Stomach smooth muscle (tissue), 2 donors: ENCODE measurements at regions not wholly inside any gene's neighbourhood (a gene's known extent, or its start where the extent isn't known, plus 50 kb on each side); places are given as distances from the start of the nearest gene placed in this dataset.
"Not testable (repeated sequence)": the region's sequence is repeated elsewhere in the genome, so short reads cannot be mapped to it uniquely, and the experiment has no call there.

ENCODE experiments used
- H3K27ac ChIP-seq: one replicate; pipeline ENCODE4 v1.7.0; 2013; ENCODE audit warnings: mild to moderate bottlenecking, low read length, inconsistent platforms
- H3K27me3 ChIP-seq, 2 donors: one replicate each; pipeline ENCODE4 v1.7.0; 2013; ENCODE audit warnings: low read length in 2 of 2; ENCODE audit not compliant: insufficient read depth in 2 of 2, control insufficient read depth in 1 of 2
- H3K36me3 ChIP-seq, 2 donors: one replicate each; pipeline ENCODE4 v1.7.0; 2013; ENCODE audit warnings: low read length in 2 of 2; ENCODE audit not compliant: control insufficient read depth in 2 of 2, insufficient read depth in 2 of 2
- H3K4me1 ChIP-seq: one replicate; pipeline ENCODE4 v1.7.0; 2013; ENCODE audit warnings: low read length; ENCODE audit not compliant: control insufficient read depth, insufficient read depth
- H3K4me3 ChIP-seq, 2 donors: one replicate each; pipeline ENCODE4 v1.7.0; 2013; ENCODE audit warnings: low read length in 2 of 2
- H3K9ac ChIP-seq, 2 donors: one replicate each; pipeline ENCODE4 v1.7.0; 2013; ENCODE audit warnings: low read length in 2 of 2, mild to moderate bottlenecking in 1 of 2
- H3K9me3 ChIP-seq, 2 donors: one replicate each; pipeline ENCODE4 v1.7.0; 2013; ENCODE audit warnings: low read length in 2 of 2; ENCODE audit not compliant: control insufficient read depth in 2 of 2
- donor health status: healthy.
- donor health status: Pancreatic carcinoma.

- Histone ChIP-seq H3K27ac (no peak overlapping the region), H3K9me3 (no peaks in the 10 kb centered on the region), H3K36me3 (no peaks in the 10 kb centered on the region)
These were observed 52.5 kb downstream of the RHOB start for GRCh38 chr2:20499387-20499786.

GRCh38 chr2:20501974-20502373 lies 55.1 kb downstream of the RHOB start:
- Histone ChIP-seq H3K4me1 (no peaks in the 10 kb centered on the region), H3K9ac (no peak overlapping the region), H3K36me3 (no peaks in the 10 kb centered on the region), H3K9me3 (no peaks in the 10 kb centered on the region), H3K4me3 (no peak overlapping the region), H3K27me3 (no peaks in the 10 kb centered on the region), H3K27ac (no peak overlapping the region)

More at GRCh38 chr2:20499387-20499786, 52.5 kb downstream of the RHOB start:
- Histone ChIP-seq H3K4me1 (peaks cover 2% of the 10 kb centered on the region), H3K9ac (no peak overlapping the region), H3K4me3 (no peak overlapping the region), H3K27me3 (no peaks in the 10 kb centered on the region)

GRCh38 chr2:20502496-20502895 lies 55.6 kb downstream of the RHOB start:
- not testable (repeated sequence) for H3K9me3 ChIP-seq, H3K4me3 ChIP-seq, H3K36me3 ChIP-seq, H3K9ac ChIP-seq, H3K27ac ChIP-seq, H3K27me3 ChIP-seq, H3K4me1 ChIP-seq

- no peak overlapping the region for H3K27ac ChIP-seq
- H3K4me3 ChIP-seq: no peak overlapping the region
- no peaks in the 10 kb centered on the region for H3K4me1 ChIP-seq
- H3K9me3 ChIP-seq: no peaks in the 10 kb centered on the region
- no peaks in the 10 kb centered on the region for H3K27me3 ChIP-seq
- H3K9ac ChIP-seq: no peak overlapping the region
- no peaks in the 10 kb centered on the region for H3K36me3 ChIP-seq
These were observed 57.3 kb downstream of the RHOB start for GRCh38 chr2:20504174-20504573.

GRCh38 chr2:20506201-20506685 lies 59.4 kb downstream of the RHOB start:
- Histone ChIP-seq H3K36me3 (no peaks in the 10 kb centered on the region), H3K9me3 (no peaks in the 10 kb centered on the region), H3K9ac (no peak overlapping the region), H3K4me1 (no peaks in the 10 kb centered on the region), H3K27ac (no peak overlapping the region), H3K27me3 (no peaks in the 10 kb centered on the region), H3K4me3 (no peak overlapping the region)

- Histone ChIP-seq H3K9ac (no peak overlapping the region), H3K36me3 (no peaks in the 10 kb centered on the region), H3K4me3 (no peak overlapping the region), H3K27me3 (no peaks in the 10 kb centered on the region), H3K27ac (no peak overlapping the region), H3K9me3 (no peaks in the 10 kb centered on the region), H3K4me1 (no peaks in the 10 kb centered on the region)
These were observed 60.4 kb downstream of the RHOB start for GRCh38 chr2:20507166-20507692.

GRCh38 chr2:20507711-20508110 lies 60.8 kb downstream of the RHOB start:
- Histone ChIP-seq H3K4me1 (no peaks in the 10 kb centered on the region), H3K27me3 (no peaks in the 10 kb centered on the region), H3K27ac (no peak overlapping the region), H3K36me3 (no peaks in the 10 kb centered on the region), H3K9ac (no peak overlapping the region), H3K4me3 (no peak overlapping the region), H3K9me3 (no peaks in the 10 kb centered on the region)

GRCh38 chr2:20509301-20509769 lies 62.5 kb downstream of the RHOB start:
- H3K9ac ChIP-seq: no peak overlapping the region
- no peak overlapping the region for H3K27ac ChIP-seq
- H3K4me1 ChIP-seq: no peaks in the 10 kb centered on the region
- H3K4me3 ChIP-seq: no peak overlapping the region
- H3K36me3 ChIP-seq: no peaks in the 10 kb centered on the region
- H3K27me3 ChIP-seq: no peaks in the 10 kb centered on the region
- no peaks in the 10 kb centered on the region for H3K9me3 ChIP-seq

- no peaks in the 10 kb centered on the region for H3K27me3 ChIP-seq
- H3K9ac ChIP-seq: no peak overlapping the region
- no peak overlapping the region for H3K27ac ChIP-seq
- no peaks in the 10 kb centered on the region for H3K36me3 ChIP-seq
- H3K9me3 ChIP-seq: no peaks in the 10 kb centered on the region
- no peak overlapping the region for H3K4me3 ChIP-seq
- no peaks in the 10 kb centered on the region for H3K4me1 ChIP-seq
These were observed 63.1 kb downstream of the RHOB start for GRCh38 chr2:20509770-20510490.

- Histone ChIP-seq H3K27me3 (no peaks in the 10 kb centered on the region), H3K4me3 (no peak overlapping the region), H3K27ac (no peak overlapping the region), H3K9ac (no peak overlapping the region), H3K9me3 (no peaks in the 10 kb centered on the region), H3K36me3 (no peaks in the 10 kb centered on the region), H3K4me1 (peaks cover 3% of the 10 kb centered on the region)
These were observed 64.3 kb downstream of the RHOB start for GRCh38 chr2:20511130-20511529.

- Histone ChIP-seq H3K4me1 (peaks cover 8% of the 10 kb centered on the region), H3K9ac (no peak overlapping the region), H3K27me3 (no peaks in the 10 kb centered on the region), H3K36me3 (no peaks in the 10 kb centered on the region), H3K9me3 (no peaks in the 10 kb centered on the region), H3K4me3 (no peak overlapping the region), H3K27ac (no peak overlapping the region)
These were observed 65.3 kb downstream of the RHOB start for GRCh38 chr2:20512061-20512605.
